Mesendoderm (in vitro differentiated cells): ENCODE measurements at regions not wholly inside any gene's neighbourhood (a gene's known extent, or its start where the extent isn't known, plus 50 kb on each side); places are given as distances from the start of the nearest gene placed in this dataset.

Experiments
- DNase-seq: peaks from one replicate; pipeline ENCODE4 v3.0.0; 2013
- H2AK5ac ChIP-seq: 2 replicates; pipeline ENCODE4 v1.6.1; 2013; ENCODE audit warnings: low read length, inconsistent platforms
- H2BK120ac ChIP-seq: 2 replicates; pipeline ENCODE4 v1.6.1; 2013; ENCODE audit warnings: low read depth, mild to moderate bottlenecking, low read length, moderate library complexity, mixed read lengths
- H2BK15ac ChIP-seq: replicated peaks from 2 replicates; pipeline ENCODE4 v1.6.1; 2013; ENCODE audit warnings: low read depth, mild to moderate bottlenecking, moderate library complexity
- H2BK5ac ChIP-seq: 2 replicates; pipeline ENCODE4 v1.6.1; 2013; ENCODE audit warnings: low read length, inconsistent platforms
- H3K18ac ChIP-seq: 2 replicates; pipeline ENCODE4 v1.6.1; 2013; ENCODE audit warnings: mild to moderate bottlenecking, low read length, mixed read lengths
- H3K23ac ChIP-seq: one replicate; pipeline ENCODE4 v1.6.1; 2013; ENCODE audit warnings: low read length
- H3K27ac ChIP-seq: 2 replicates; pipeline ENCODE4 v1.5.1; 2013; ENCODE audit warnings: low read depth, mild to moderate bottlenecking, inconsistent platforms, low read length, moderate library complexity
- H3K27me3 ChIP-seq: 2 replicates; pipeline ENCODE4 v1.6.1; 2013; ENCODE audit warnings: low read length, control low read depth, mild to moderate bottlenecking, inconsistent platforms; ENCODE audit not compliant: insufficient read depth, poor library complexity
- H3K36me3 ChIP-seq: 2 replicates; pipeline ENCODE4 v1.6.1; 2013; ENCODE audit warnings: low read length, inconsistent platforms; ENCODE audit not compliant: control insufficient read depth, insufficient read depth
- H3K4ac ChIP-seq: one replicate; pipeline ENCODE4 v1.6.1; 2013; ENCODE audit warnings: low read depth, mild to moderate bottlenecking, low read length, moderate library complexity
- H3K4me1 ChIP-seq: 2 replicates; pipeline ENCODE4 v1.6.1; 2013; ENCODE audit warnings: low read depth, low read length, inconsistent platforms; ENCODE audit not compliant: control insufficient read depth
- H3K4me2 ChIP-seq: 2 replicates; pipeline ENCODE4 v1.6.1; 2013; ENCODE audit warnings: low read length
- H3K4me3 ChIP-seq: 2 replicates; pipeline ENCODE4 v1.5.1; 2013; ENCODE audit warnings: mild to moderate bottlenecking, low read length
- H3K56ac ChIP-seq: one replicate; pipeline ENCODE4 v1.6.1; 2013; ENCODE audit warnings: low read length
- H3K79me1 ChIP-seq: 2 replicates; pipeline ENCODE4 v1.6.1; 2013; ENCODE audit warnings: low read length, inconsistent platforms
- H3K79me2 ChIP-seq: 2 replicates; pipeline ENCODE4 v1.6.1; 2013; ENCODE audit warnings: mild to moderate bottlenecking, low read length; ENCODE audit not compliant: control insufficient read depth, insufficient read depth
- H3K9ac ChIP-seq: 2 replicates; pipeline ENCODE4 v1.6.1; 2013; ENCODE audit warnings: low read length, inconsistent platforms
- H4K5ac ChIP-seq: one replicate; pipeline ENCODE4 v1.6.1; 2013; ENCODE audit warnings: low read length
- H4K8ac ChIP-seq: one replicate; pipeline ENCODE4 v1.6.1; 2013; ENCODE audit warnings: low read depth, mild to moderate bottlenecking, control low read depth, low read length, moderate library complexity
- WGBS: extraction: QIAGEN DNeasy Blood & Tissue Kit; methylation state at CpG from one replicate; pipeline ENCODE4 v1.1.7; 2013; ENCODE audit warnings: low lambda C conversion rate, missing lambda C conversion rate; ENCODE audit not compliant: insufficient coverage; ENCODE audit errors: extremely low coverage; 5-methylcytosine and 5-hydroxymethylcytosine counted together

GRCh38 chr22:48301908-48302307 lies 1525.8 kb downstream of the BRD1 start:
- no peak overlapping the region for H4K5ac ChIP-seq
- DNase-seq = no peak
- H2BK120ac ChIP-seq = no peak overlapping the region
- no CpG with 5 or more reads among the region's 8 CpGs for WGBS
- H3K27ac ChIP-seq = no peak overlapping the region
- H3K4me2 ChIP-seq = no peak overlapping the region
- no peak overlapping the region for H3K23ac ChIP-seq
- no peaks in the 10 kb centered on the region for H3K36me3 ChIP-seq
- H4K8ac ChIP-seq = no peak overlapping the region
- no peaks in the 10 kb centered on the region for H3K4me1 ChIP-seq
- H2AK5ac ChIP-seq = no peak overlapping the region
- H3K56ac ChIP-seq = no peak overlapping the region
- H3K79me2 ChIP-seq = no peaks in the 10 kb centered on the region
- no peak overlapping the region for H2BK5ac ChIP-seq
- no peak overlapping the region for H3K18ac ChIP-seq
- H3K4me3 ChIP-seq = no peak overlapping the region
- H3K4ac ChIP-seq = no peak overlapping the region
- no peak overlapping the region for H3K9ac ChIP-seq
- no peaks in the 10 kb centered on the region for H3K27me3 ChIP-seq
- H3K79me1 ChIP-seq = no peaks in the 10 kb centered on the region
- H2BK15ac ChIP-seq = no peak overlapping the region

GRCh38 chr22:48301421-48301820 lies 1526.3 kb downstream of the BRD1 start:
- Histone ChIP-seq H3K4me3 (no peak overlapping the region), H2BK5ac (no peak overlapping the region), H3K79me2 (no peaks in the 10 kb centered on the region), H4K8ac (no peak overlapping the region), H2BK15ac (no peak overlapping the region), H3K4me1 (no peaks in the 10 kb centered on the region), H4K5ac (no peak overlapping the region), H3K56ac (no peak overlapping the region), H3K4ac (no peak overlapping the region), H2AK5ac (no peak overlapping the region), H3K18ac (no peak overlapping the region), H3K27me3 (no peaks in the 10 kb centered on the region), H3K36me3 (no peaks in the 10 kb centered on the region), H3K9ac (no peak overlapping the region), H3K27ac (no peak overlapping the region), H2BK120ac (no peak overlapping the region), H3K4me2 (no peak overlapping the region), H3K23ac (no peak overlapping the region), H3K79me1 (no peaks in the 10 kb centered on the region)
- no peak for DNase-seq
- WGBS = no CpG with 5 or more reads among the region's 11 CpGs

- H3K79me2 ChIP-seq = no peaks in the 10 kb centered on the region
- no peaks in the 10 kb centered on the region for H3K27me3 ChIP-seq
- H3K4ac ChIP-seq = no peak overlapping the region
- no peak overlapping the region for H2BK15ac ChIP-seq
- no peak overlapping the region for H3K4me2 ChIP-seq
- H4K8ac ChIP-seq = no peak overlapping the region
- H3K79me1 ChIP-seq = no peaks in the 10 kb centered on the region
- no peak overlapping the region for H2BK5ac ChIP-seq
- H3K56ac ChIP-seq = no peak overlapping the region
- no peak overlapping the region for H2BK120ac ChIP-seq
- no peak overlapping the region for H3K27ac ChIP-seq
- H3K9ac ChIP-seq = no peak overlapping the region
- no peak overlapping the region for H3K4me3 ChIP-seq
- no CpG with 5 or more reads among the region's 11 CpGs for WGBS
- no peak overlapping the region for H2AK5ac ChIP-seq
- no peaks in the 10 kb centered on the region for H3K36me3 ChIP-seq
- no peak overlapping the region for H3K23ac ChIP-seq
- no peak overlapping the region for H3K18ac ChIP-seq
- no peak for DNase-seq
- no peaks in the 10 kb centered on the region for H3K4me1 ChIP-seq
- H4K5ac ChIP-seq = no peak overlapping the region
These were observed 1526.8 kb downstream of the BRD1 start for GRCh38 chr22:48300877-48301276.

- Histone ChIP-seq H3K4me3 (no peak overlapping the region), H4K5ac (no peak overlapping the region), H2AK5ac (no peak overlapping the region), H3K23ac (no peak overlapping the region), H3K18ac (no peak overlapping the region), H3K27ac (no peak overlapping the region), H4K8ac (no peak overlapping the region), H3K27me3 (no peaks in the 10 kb centered on the region), H2BK120ac (no peak overlapping the region), H3K79me1 (no peaks in the 10 kb centered on the region), H3K36me3 (no peaks in the 10 kb centered on the region), H3K4me2 (no peak overlapping the region), H3K79me2 (no peaks in the 10 kb centered on the region), H3K56ac (no peak overlapping the region), H2BK5ac (no peak overlapping the region), H2BK15ac (no peak overlapping the region), H3K4me1 (no peaks in the 10 kb centered on the region), H3K9ac (no peak overlapping the region), H3K4ac (no peak overlapping the region)
- no CpG with 5 or more reads among the region's 18 CpGs for WGBS
- DNase-seq = no peak
These were observed 1527.9 kb downstream of the BRD1 start for GRCh38 chr22:48299801-48300200.

GRCh38 chr22:48299124-48299523 lies 1528.5 kb downstream of the BRD1 start:
- Histone ChIP-seq H4K8ac (no peak overlapping the region), H3K4me3 (no peak overlapping the region), H3K4me2 (no peak overlapping the region), H2BK5ac (no peak overlapping the region), H3K18ac (no peak overlapping the region), H3K27ac (no peak overlapping the region), H3K79me2 (no peaks in the 10 kb centered on the region), H2BK15ac (no peak overlapping the region), H2AK5ac (no peak overlapping the region), H3K56ac (no peak overlapping the region), H3K36me3 (no peaks in the 10 kb centered on the region), H3K9ac (no peak overlapping the region), H4K5ac (no peak overlapping the region), H3K4ac (no peak overlapping the region), H2BK120ac (no peak overlapping the region), H3K79me1 (no peaks in the 10 kb centered on the region), H3K23ac (no peak overlapping the region), H3K4me1 (no peaks in the 10 kb centered on the region), H3K27me3 (no peaks in the 10 kb centered on the region)
- DNase-seq = no peak
- WGBS = no CpG with 5 or more reads among the region's 8 CpGs

- Histone ChIP-seq H3K27me3 (no peaks in the 10 kb centered on the region), H2BK5ac (no peak overlapping the region), H4K8ac (no peak overlapping the region), H3K56ac (no peak overlapping the region), H3K4ac (no peak overlapping the region), H3K4me1 (no peaks in the 10 kb centered on the region), H2BK120ac (no peak overlapping the region), H3K9ac (no peak overlapping the region), H3K18ac (no peak overlapping the region), H3K4me3 (no peak overlapping the region), H4K5ac (no peak overlapping the region), H2AK5ac (no peak overlapping the region), H3K79me2 (no peaks in the 10 kb centered on the region), H3K23ac (no peak overlapping the region), H3K79me1 (no peaks in the 10 kb centered on the region), H2BK15ac (no peak overlapping the region), H3K27ac (no peak overlapping the region), H3K4me2 (no peak overlapping the region), H3K36me3 (no peaks in the 10 kb centered on the region)
- DNase-seq = peak; percentile 13
- WGBS = no CpG with 5 or more reads among the region's 7 CpGs
These were observed 1530.4 kb downstream of the BRD1 start for GRCh38 chr22:48297296-48297695.
